Common myeloid progenitor, CD34-positive (primary cell): ENCODE measurements at regions not wholly inside any gene's neighbourhood (a gene's known extent, or its start where the extent isn't known, plus 50 kb on each side); places are given as distances from the start of the nearest gene placed in this dataset.
A peak's percentile ranks its signal among the peaks of the same experiment; 100 is the strongest.

ENCODE experiments used
- CTCF ChIA-PET: fragments of 350-600 bp; sonication (Branson Sonifier 250); formaldehyde crosslinking; loops from one replicate; lab custom pipeline; 2021; ENCODE audit warnings: antibody characterized with exemption; lab: Charles Lee
- POLR2A ChIA-PET: fragments of 350-600 bp; sonication (Branson Sonifier 250); formaldehyde crosslinking; loops from one replicate; lab custom pipeline; 2021; ENCODE audit warnings: antibody characterized with exemption; lab: Charles Lee
- DNase-seq, 3 donors: peaks; one replicate each; pipeline versions ENCODE4 v3.0.0 to v3.0.0-alpha.2; 2013
- H3K27ac ChIP-seq, 2 experiments: 1 replicate in 1 of 2; 2 replicates in 1 of 2; pipeline ENCODE4 v1.7.0; 2013; ENCODE audit warnings: inconsistent platforms in 2 of 2, low read length in 2 of 2, mild to moderate bottlenecking in 2 of 2, low read depth in 1 of 2, moderate library complexity in 1 of 2; ENCODE audit not compliant: severe bottlenecking in 2 of 2, insufficient read depth in 1 of 2, poor library complexity in 1 of 2
- H3K27me3 ChIP-seq, 5 experiments: replicated peaks in 2 of 5; 1 replicate in 3 of 5; 2 replicates in 2 of 5; pipeline versions ENCODE4 v1.6.1 to v1.7.0; 2013; ENCODE audit warnings: low read length in 4 of 5, mild to moderate bottlenecking in 2 of 5, moderate library complexity in 2 of 5, inconsistent platforms in 1 of 5; ENCODE audit not compliant: insufficient read depth in 5 of 5, control insufficient read depth in 4 of 5
- H3K36me3 ChIP-seq, 4 experiments: 1 replicate in 2 of 4; 2 replicates in 2 of 4; pipeline versions ENCODE4 v1.6.1 to v1.7.0; 2013; ENCODE audit warnings: low read length in 3 of 4, control low read depth in 1 of 4, mild to moderate bottlenecking in 1 of 4; ENCODE audit not compliant: control insufficient read depth in 4 of 4, insufficient read depth in 4 of 4
- H3K4me1 ChIP-seq, 4 experiments: 1 replicate in 3 of 4; 2 replicates in 1 of 4; pipeline versions ENCODE4 v1.6.1 to v1.7.1; 2013; ENCODE audit warnings: low read length in 3 of 4, mild to moderate bottlenecking in 3 of 4, control low read depth in 1 of 4, inconsistent platforms in 1 of 4, moderate library complexity in 1 of 4; ENCODE audit not compliant: control insufficient read depth in 4 of 4, insufficient read depth in 4 of 4; ENCODE audit errors: control extremely low read depth in 1 of 4
- H3K4me3 ChIP-seq, 7 experiments: 1 replicate in 4 of 7; 2 replicates in 3 of 7; pipeline versions ENCODE4 v1.5.1 to v1.7.0; 2013; ENCODE audit warnings: mild to moderate bottlenecking in 7 of 7, low read length in 6 of 7, moderate library complexity in 6 of 7, inconsistent platforms in 2 of 7, low read depth in 2 of 7, control low read depth in 1 of 7; ENCODE audit not compliant: insufficient read depth in 4 of 7, control insufficient read depth in 1 of 7; ENCODE audit errors: extremely low read depth in 1 of 7
- H3K9me3 ChIP-seq, 5 experiments: 1 replicate in 4 of 5; 2 replicates in 1 of 5; pipeline versions ENCODE4 v1.6.1 to v1.7.1; 2013; ENCODE audit warnings: low read length in 4 of 5, mild to moderate bottlenecking in 2 of 5, inconsistent platforms in 1 of 5, low read depth in 1 of 5, moderate library complexity in 1 of 5; ENCODE audit not compliant: control insufficient read depth in 4 of 5, insufficient read depth in 2 of 5; ENCODE audit errors: control extremely low read depth in 1 of 5
- WGBS: methylation state at CpG from one replicate; pipeline ENCODE4 v1.1.5; 2013; ENCODE audit not compliant: insufficient coverage; 5-methylcytosine and 5-hydroxymethylcytosine counted together

- Histone ChIP-seq H3K36me3 (peaks cover 0 to 2% (median 0%) of the 10 kb centered on the region in 4 experiments), H3K4me1 (peaks cover 0 to 14% (median 12%) of the 10 kb centered on the region in 4 experiments), H3K27ac (no peak overlapping the region), H3K27me3 (no peaks in the 10 kb centered on the region), H3K9me3 (no peaks in the 10 kb centered on the region), H3K4me3 (no peak overlapping the region)
- no peak for DNase-seq
- CTCF ChIA-PET = interaction anchor here (0.7 to 1.2 kb wide), 3 partner anchors 21 to 97 kb away, joined by 3 to 5 read pairs (median 3); no protein-coding TSS in a partner anchor
- WGBS = 96% methylated on average over 3 of the region's 3 CpGs
- POLR2A ChIA-PET = no interaction called here
Observed at GRCh38 chr7:16357921-16358320, 63.4 kb downstream of the CRPPA start.

- Histone ChIP-seq H3K4me3 (no peak overlapping the region), H3K9me3 (no peaks in the 10 kb centered on the region), H3K4me1 (peaks cover 0 to 14% (median 12%) of the 10 kb centered on the region in 4 experiments), H3K36me3 (peaks cover 0 to 2% (median 0%) of the 10 kb centered on the region in 4 experiments), H3K27ac (no peak overlapping the region), H3K27me3 (no peaks in the 10 kb centered on the region)
- ChIA-PET POLR2A (no interaction called here), CTCF (no interaction called here)
- 95% methylated on average over 3 of the region's 5 CpGs for WGBS
- DNase-seq = no peak
Observed at GRCh38 chr7:16357474-16357873, 63.9 kb downstream of the CRPPA start.

- 8% methylated on average over 1 of the region's 2 CpGs for WGBS
- Histone ChIP-seq H3K36me3 (peaks cover 0 to 2% (median 0%) of the 10 kb centered on the region in 4 experiments), H3K9me3 (no peaks in the 10 kb centered on the region), H3K27me3 (no peaks in the 10 kb centered on the region), H3K4me3 (peak overlapping the region in 1 of 7 experiments; percentile 42), H3K4me1 (peaks cover 0 to 14% (median 12%) of the 10 kb centered on the region in 4 experiments), H3K27ac (peak overlapping the region in 1 of 2 experiments; percentile 30)
- ChIA-PET CTCF (no interaction called here), POLR2A (no interaction called here)
- peak in 2 of 3 donors; percentile 48 to 69 for DNase-seq
Observed at GRCh38 chr7:16356301-16356958, 64.9 kb downstream of the CRPPA start.

DNA sequence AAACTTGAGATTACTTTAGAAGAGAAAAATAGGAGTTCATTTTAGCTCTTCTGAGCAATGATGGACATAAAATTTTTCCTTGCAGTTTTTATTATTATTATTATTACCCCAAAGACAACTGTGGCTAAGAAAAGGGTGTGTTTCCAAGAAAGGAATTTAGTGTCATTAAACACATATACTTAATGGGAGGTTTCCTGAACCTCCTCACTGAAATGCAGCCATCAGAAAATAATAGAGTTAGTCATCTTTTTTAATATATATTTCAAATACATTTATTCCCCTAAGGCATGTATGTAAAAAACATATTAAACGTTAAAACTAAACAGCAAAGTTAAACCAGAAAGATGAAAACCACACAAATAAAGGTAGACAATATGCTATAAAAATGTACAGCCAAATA, 66.8 kb downstream of the CRPPA start:
- H3K36me3 ChIP-seq = peaks cover 0 to 2% (median 0%) of the 10 kb centered on the region in 4 experiments
- H3K4me1 ChIP-seq = peaks cover 0 to 14% (median 12%) of the 10 kb centered on the region in 4 experiments
- H3K4me3 ChIP-seq = no peak overlapping the region
- H3K27ac ChIP-seq = no peak overlapping the region
- no peaks in the 10 kb centered on the region for H3K27me3 ChIP-seq
- DNase-seq = no peak
- WGBS = no CpG with 5 or more reads among the region's 1 CpG
- ChIA-PET CTCF (no interaction called here), POLR2A (no interaction called here)
- peaks cover 0 to 10% (median 0%) of the 10 kb centered on the region in 5 experiments for H3K9me3 ChIP-seq

DNA sequence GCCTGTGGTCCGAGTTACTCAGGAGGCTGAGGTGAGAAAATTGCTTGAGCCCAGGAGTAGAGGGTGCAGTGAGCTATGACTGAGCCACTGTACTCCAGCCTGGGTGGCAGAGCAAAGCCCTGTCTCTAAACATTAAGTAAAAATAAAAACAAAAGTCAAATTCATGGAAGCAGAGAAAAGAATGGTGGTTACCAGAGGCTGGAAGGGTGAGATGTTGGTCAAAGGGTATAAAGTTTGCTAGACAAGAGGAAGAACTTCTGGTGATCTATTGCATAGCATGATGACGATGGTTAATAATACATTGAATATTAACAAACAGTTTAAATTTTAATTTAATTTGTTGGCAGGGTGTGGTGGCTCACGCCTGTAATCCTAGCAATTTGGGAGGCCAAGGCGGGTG, 68.1 kb downstream of the CRPPA start:
- no peak for DNase-seq
- H3K4me1 ChIP-seq = peaks cover 0 to 18% (median 13%) of the 10 kb centered on the region in 4 experiments
- H3K27ac ChIP-seq = no peak overlapping the region
- H3K36me3 ChIP-seq = peaks cover 0 to 2% (median 0%) of the 10 kb centered on the region in 4 experiments
- peaks cover 0 to 10% (median 0%) of the 10 kb centered on the region in 5 experiments for H3K9me3 ChIP-seq
- ChIA-PET POLR2A (no interaction called here), CTCF (no interaction called here)
- H3K4me3 ChIP-seq = no peak overlapping the region
- 0% methylated on average over 1 of the region's 4 CpGs for WGBS
- no peaks in the 10 kb centered on the region for H3K27me3 ChIP-seq

DNA sequence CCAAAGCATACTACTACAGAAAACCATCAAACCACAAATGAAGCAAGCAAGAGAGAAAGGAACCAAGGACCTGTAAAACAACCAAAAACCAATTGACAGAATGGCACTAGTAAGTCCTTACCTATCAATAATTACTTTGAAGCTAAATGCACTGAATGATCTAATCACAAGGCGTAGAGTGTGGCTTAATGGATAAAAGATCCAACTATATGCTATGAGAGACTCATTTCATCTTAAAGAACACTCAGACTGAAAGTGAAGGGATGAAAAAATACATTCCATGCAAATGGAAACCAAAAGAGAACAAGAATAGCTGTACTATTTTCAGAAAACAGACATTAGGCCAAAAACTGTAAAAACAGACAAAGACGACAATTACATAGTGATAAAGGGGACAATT, 70.7 kb downstream of the CRPPA start:
- no peaks in the 10 kb centered on the region for H3K27me3 ChIP-seq
- peaks cover 5 to 24% (median 11%) of the 10 kb centered on the region in 4 experiments for H3K4me1 ChIP-seq
- peaks cover 0 to 10% (median 0%) of the 10 kb centered on the region in 5 experiments for H3K9me3 ChIP-seq
- ChIA-PET POLR2A (no interaction called here), CTCF (no interaction called here)
- no CpG with 5 or more reads among the region's 2 CpGs for WGBS
- H3K4me3 ChIP-seq = no peak overlapping the region
- no peaks in the 10 kb centered on the region for H3K36me3 ChIP-seq
- no peak for DNase-seq
- no peak overlapping the region for H3K27ac ChIP-seq

DNA sequence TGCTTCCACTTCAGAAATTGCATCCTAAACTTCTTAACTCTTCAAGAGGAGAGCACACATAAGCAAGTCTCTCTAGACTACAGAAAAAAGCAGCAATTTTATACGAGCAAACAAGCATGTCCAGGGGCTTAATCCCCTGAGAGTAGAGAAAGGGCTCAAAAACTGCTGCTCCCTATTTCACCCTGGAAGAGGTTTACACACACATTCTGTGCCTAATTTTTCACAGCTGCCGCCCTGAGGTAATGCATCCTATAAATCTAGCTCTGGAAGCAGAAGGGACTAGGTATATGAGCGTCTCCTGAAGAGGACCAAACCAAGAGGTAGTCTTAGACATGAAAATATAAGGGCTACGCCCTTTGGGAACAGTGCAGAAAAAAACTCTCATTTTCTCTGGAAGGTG, 73.1 kb downstream of the CRPPA start:
- Histone ChIP-seq H3K9me3 (peaks cover 0 to 28% (median 10%) of the 10 kb centered on the region in 5 experiments), H3K36me3 (no peaks in the 10 kb centered on the region), H3K4me3 (no peak overlapping the region), H3K27me3 (no peaks in the 10 kb centered on the region), H3K4me1 (peaks cover 5 to 23% (median 10%) of the 10 kb centered on the region in 4 experiments), H3K27ac (no peak overlapping the region)
- ChIA-PET POLR2A (no interaction called here), CTCF (interaction anchor here (1.2 to 1.3 kb wide), 2 partner anchors 37 to 73 kb away, joined by 4 read pairs; partner anchors contain the start of gene CRPPA)
- WGBS = 96% methylated on average over 3 of the region's 4 CpGs
- DNase-seq = no peak
